ENCODE measurements at regions not wholly inside any gene's neighbourhood (a gene's known extent, or its start where the extent isn't known, plus 50 kb on each side); places are given as distances from the start of the nearest gene placed in this dataset.
A peak's percentile ranks its signal among the peaks of the same experiment; 100 is the strongest.

DNA sequence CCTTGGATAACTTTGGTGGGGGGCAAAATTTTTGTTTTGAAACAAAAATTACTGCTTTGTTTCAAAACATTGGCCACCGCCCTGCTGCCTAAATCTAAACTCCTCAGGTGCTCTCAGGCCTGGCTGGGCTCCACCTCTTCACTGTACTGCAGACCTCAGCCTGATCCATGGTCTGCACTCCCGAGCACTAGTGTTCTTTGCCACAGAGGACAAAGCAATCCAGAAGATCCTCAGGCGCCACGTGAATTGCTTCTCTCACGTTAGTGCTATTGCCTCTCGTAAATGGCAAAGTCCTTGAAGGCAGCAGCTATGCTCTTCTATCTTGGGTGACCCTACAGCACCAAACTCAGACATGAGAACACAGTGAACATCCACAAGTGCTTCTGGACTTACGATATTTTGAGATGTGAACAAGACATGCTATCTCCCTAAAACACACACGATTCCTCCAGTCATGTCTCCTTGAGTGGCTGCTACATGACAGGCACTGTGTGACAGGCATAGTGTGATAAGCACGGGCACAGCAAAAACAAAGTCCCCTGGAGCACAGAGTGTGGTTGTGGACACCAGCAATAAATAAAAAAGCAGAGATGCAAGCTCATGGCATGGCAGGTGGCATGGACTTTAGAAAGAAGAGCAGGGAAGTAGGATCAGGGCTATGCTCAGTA, 582.1 kb upstream of the DPP6 start:
- DNase-seq = no peak

DNA sequence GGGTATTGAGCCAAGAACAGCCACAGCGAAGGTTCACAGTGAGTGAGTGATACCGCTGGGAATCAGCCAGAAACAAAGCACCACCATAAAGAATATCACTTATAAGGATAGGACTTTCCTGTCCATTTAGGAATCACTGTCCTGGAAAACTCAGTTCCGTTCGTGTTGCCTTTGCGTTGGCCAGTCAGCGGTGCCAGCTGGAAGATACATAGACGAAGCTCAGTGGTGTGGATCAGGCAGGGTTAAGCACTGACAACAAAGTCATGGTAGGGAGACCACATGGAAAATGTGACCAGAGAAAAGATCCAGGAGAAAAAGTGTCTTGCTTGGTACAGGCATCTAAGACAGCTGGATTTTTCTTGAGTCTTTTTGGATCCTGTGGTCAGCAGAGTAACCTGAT, 579.7 kb upstream of the DPP6 start:
- no peak for DNase-seq

DNA sequence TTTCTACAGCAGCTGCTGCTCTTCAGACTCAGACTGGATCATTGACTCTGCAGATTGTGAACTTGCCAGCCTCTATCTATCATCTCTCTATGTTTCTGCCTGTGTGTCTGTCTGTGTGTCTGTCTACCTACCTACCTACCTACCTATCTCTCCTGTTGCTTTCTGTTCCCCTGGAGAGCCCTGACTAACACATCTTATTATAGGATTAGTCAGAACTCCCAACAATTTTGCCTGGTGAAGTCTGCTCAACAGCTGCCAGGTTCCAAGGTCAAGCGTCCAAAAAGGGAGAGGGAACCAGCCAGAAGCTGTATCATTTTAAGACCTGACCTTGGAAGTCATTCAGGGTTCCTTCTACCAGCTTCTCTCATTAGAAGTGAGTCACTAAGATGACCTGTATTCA, 579.0 kb upstream of the DPP6 start:
- DNase-seq = no peak

DNA sequence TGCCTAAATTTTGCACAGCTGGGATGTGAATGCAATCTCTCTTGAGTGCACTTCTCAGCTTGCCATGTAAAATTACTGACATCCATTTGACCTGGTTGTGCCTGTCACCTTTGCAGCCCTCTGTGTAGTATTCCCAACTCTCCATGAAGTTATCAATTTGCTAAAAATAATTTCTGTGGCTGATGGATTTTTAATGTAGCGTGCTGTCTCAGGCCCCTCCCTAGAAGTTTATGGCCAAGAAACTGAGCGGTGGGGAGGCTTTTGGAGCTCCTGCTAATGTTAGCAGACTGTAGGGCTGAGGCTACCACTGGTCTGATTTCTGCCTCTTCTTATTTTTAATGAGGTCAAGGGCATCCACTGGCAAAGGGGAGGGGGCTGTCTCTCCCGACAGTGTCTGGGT, 577.0 kb upstream of the DPP6 start:
- DNase-seq = no peak

DNA sequence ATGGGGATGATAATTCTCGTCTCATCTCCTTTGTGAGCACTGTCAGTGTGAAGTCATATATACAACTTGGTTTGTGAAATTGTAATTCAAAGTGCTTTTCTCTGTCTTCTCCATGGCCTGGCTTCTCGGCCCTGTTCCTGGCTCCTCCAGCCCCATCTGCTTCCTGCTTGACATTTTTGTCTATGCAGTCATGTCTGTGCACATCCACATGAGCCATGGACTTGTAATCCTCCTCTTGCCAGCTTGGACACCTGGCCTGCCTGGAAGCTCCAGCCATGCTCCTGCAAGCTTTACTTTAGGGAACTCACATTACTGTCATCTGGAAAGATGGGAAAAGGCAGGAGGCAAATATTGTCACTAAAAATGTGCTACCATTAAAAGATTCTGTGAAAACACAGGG, 576.0 kb upstream of the DPP6 start:
- DNase-seq = no peak

DNA sequence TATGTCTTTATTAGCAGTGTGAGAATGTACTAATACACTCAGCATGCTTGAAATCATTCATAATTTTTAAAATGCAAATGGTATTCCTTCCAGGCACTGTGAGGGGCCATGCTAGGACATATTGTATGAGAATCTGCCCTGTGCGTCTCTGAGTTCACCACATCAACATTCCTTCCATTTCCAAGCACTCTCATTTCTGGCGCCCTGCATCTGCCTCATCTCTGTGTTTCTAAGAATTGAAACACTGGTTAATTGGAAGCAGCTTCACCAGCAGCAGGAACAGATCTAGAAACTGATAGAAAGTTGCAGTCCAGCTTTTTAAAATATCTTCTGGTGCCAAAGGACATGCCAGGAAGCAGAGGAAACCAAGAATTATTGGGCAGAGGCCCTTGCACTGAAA, 555.9 kb upstream of the DPP6 start:
- no peak for DNase-seq

DNA sequence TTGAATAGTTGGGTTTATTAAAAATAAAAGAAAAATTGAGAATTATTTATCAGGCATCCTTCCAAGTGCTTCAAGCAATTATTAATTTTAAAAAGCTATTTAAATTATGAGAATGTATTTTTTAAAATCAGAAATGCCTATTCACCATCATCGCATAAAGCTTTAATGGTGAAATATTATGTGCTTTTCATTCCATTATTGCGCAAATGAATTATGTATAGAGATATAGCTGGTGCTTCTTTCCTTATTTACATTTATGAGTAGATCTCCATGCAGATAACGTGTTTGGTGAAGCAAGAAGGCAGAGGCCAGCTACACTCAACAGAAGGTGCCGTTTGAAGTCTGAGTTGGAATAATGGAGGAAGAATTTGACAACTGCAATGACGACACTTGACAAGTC, 549.1 kb upstream of the DPP6 start:
- no peak for DNase-seq

DNA sequence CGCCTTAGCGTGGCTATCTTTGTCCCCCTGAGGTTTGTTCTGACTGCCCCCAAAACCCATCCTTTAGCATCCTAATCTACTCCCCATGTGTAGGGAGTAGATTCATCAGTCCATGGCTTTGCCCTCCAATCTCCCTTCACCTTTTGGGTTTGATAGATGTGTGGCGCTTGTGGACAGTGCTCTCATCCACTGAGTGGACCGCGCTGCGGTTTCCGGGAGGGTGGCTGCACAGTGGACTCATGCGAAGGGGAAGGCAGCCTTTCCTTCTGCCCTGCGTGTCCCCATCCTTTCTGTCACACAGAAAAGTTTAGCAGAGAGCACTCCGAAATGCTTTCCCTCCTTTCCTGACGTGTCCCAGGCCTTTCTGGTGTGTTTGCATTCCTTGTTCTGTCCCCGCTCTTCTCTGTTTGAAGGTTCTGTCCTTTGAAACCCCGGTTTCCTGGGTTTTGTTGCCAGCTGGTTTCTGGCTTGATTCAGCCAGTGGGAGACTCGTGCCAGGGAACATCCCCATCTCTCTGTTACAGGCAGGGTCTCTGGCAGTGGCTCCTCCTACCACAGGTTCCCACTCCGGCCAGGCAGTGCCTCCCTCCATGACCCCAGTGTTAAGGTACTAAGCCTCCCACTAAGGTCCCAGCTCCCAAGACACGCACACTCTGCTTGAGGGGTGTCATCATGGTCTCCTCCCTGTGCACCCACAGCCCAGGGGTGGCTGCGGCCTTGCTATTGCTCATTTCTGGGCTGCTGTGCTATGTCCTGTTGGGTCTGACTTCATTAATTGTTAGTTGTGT, 547.7 kb upstream of the DPP6 start:
- no peak for DNase-seq

DNA sequence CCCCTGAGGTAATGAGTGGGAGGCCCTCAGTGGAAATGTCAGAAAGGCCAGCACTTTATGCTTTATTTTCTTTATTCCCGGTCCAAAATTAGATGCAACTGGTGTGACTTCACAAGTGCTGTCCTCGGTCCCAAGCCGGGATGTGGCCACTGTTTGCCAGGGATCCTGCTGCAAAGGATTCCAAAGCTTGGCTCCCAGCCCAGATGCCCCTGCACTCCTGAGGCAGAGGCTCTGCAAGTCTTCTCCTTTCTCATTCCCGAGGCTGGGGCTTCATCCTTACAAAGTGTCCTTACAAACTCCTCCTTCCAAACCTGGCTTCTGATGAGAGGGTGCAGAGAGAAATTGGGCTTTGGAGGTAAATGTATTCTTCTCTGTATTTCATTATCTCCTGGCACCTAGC, 544.3 kb upstream of the DPP6 start:
- DNase-seq = no peak

DNA sequence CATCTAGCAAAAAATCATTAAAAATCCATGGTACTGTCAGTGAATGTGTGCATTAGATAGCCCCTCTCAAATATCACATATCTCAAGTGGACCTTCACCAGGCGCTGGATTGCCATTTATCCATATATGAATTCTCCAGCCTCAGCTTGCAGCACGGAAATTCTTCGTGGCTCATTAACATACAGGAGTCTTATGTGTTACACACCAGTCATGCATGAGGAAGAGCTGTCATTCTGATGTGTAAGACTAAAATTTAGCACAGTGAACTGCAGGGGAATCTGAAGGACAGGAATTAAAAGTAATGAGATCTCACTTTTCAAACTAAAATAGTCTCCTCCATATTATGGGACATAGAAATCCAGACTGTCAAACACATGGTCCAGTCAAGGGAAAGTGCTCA, 542.4 kb upstream of the DPP6 start:
- DNase-seq = no peak

DNA sequence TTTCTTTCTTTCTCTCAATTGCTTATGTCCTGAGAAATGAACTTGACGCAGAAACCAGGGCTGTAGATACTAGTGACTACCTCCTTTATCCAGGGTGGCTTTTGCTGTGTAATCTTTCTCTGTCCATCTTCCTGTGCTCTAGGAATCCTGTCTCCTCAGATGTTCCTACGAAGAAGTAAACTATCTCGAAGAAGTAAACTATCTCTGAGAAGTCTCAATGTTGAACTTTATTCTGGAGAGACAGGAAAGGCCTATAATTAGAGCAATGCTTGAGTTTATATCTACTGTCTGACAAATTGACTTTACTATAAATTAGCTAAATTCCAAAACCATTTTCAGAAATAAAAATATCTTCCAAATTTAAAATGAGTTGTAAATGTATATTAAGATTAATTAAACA, 541.5 kb upstream of the DPP6 start:
- DNase-seq = no peak

DNA sequence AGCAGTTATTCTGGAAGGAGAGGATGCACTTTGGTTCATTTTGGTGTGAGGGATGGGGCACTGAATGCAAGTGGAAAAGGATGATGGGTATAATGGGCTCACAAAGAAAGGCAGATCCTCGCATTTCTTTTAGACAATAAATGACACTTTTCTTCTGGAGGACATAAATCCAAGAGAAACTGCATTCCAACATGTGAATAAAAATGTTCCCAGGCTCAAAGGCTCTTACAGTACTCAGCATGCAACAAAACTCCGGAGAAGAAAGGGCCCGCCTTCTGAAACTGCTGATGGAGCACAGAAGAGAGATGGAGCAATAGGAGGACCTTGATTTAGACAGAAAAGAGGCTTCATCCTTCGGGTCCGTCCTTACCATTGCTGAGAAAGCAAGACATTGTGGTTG, 538.2 kb upstream of the DPP6 start:
- DNase-seq = no peak

DNA sequence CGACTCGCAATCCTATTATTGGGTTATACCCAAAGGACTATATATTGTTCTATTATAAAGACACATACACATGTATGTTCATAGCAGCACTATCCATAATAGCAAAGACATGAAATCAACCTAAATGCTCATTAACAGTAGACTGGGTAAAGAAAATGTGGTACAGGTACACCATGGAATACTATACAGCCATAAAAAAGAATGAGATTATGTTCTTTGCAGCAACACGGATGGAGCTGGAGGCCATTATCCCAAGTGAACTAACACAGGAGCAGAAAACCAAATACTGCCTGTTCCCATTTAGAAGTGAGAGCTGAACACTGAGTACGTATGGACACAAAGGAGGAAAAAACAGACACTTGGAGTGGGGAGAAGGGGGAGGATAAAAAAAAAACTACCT, 536.8 kb upstream of the DPP6 start:
- DNase-seq = no peak

DNA sequence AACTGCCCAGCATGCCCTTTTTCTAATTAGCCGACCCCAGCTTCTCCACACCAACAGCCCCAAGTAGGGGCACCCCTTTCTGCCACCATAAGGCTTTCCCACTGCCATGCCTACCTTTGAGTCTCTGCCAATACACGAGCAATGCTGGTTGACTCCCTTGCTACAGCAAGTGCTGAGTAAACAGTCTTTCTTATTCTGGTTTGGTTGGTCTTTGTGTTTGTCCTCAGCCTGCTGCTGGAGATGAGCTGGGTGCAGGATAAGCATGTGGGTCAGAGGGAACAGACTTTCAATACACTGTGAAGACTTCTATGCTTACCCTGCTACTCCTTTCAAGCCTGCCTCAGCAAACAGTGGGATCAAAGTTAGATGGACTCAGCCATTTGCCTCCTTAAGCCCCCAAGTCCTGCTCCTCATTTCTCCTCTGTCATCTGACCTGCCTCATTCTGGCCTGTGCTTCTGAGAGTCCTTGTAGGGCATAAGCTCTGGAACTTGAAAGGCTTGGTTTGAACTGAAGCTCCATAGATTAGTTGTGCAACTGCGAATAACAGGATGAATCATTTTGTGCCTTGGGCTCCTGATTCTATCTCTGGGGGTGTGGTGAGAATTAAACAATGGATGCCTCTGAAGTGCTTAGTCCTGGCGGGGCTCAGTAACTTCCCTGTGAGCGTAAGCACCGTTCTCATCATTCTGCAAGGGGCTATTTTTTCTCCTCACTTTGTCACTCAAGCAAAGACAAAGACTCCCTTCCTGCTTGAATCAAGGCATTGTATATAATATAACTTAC, 533.8 kb upstream of the DPP6 start:
- no peak for DNase-seq

DNA sequence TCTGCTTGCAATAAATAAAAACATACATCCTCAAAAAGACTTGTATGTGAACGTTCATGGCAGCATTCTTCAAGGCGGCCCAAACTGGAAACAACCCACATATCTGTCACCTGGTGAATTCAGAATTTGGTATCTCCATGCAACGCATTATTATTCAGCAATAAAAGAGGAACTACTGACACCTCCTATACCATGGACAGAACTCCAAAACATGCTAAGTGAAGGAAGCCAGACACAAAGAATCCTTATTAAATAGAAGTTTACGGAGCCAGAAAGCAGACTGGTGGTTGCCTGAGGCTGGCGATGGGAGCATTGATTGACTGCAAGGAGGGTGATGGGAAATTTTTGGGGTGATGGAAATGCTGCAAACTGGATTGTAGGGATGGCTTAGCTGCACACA, 530.8 kb upstream of the DPP6 start:
- no peak for DNase-seq

DNA sequence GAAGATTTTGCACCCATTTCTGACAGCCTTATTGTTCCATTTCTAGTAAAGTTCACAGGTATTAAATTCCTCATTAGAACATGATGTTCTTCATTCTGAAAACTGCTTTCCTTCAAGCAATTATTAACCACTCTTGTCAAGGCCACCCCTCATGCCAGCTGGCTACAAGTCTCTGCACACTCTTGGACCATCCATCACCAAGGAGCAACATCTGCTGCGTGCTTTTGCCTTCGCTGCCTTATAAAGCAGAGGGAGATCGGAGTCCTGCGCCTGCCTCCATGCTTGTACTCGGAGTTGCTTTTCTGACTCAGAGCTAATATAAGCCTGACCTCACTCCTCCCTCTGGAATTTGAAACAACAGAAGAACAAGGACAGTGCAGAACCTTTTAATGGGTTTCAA, 529.9 kb upstream of the DPP6 start:
- no peak for DNase-seq

DNA sequence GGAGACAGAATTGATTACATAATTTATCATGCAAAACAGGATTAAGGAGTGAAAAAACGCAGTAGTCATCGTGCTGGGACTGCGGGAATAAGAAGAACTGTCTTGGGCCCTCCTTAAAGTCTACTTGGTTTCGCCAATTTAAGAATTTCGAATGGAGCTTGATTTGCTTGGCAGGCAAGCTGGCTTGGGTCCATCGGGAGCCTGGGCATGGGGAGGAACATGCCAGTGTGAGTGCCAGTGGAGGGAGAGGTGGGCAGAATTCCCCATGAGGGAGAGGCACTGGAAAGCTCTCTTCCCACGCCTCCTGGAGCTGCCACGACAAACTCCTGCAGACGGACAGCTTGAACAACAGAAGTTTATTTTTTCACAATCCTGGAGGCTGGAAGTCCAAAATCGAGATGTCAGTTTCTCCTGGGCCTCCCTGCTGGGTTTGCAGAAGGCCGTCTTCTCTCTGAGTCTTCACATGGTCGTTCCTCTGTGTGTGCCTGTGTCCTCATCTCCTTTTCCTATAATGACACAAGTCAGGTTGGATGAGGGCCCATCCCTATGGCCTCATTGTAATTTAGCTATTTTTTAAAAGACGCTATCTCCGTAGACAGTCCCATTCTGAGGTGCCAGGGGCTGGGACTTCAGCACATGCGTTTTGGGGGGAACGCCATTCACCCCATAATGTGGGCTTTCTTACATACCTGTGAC, 528.7 kb upstream of the DPP6 start:
- DNase-seq = peak in 1 of 2 experiments; percentile 41

DNA sequence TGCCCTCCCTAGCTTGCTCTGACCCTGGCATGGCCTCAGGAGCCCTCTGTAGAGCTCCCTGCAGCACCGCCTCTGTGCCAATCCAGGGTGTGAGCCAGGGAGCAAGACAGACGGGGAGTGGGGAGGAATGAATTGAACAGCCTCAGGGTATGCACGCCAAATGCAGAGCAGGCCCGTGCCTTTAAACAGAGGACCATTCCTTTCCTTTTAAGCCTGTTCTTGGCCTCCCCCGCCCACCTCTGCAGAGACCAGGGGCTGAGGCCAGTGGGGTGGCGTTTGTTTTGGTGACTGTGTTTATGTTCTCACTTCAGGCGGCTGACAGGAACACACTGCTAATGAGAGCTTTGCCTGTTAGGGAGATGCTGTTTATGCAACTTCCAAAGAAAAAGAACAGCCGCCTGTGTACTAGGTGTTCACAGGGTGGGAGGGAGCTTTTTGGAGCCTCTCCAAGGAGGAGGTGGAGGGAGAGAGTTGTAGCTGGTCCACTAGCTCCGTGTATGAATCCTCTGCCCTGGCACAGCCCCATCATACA, 528.1 kb upstream of the DPP6 start:
- DNase-seq = peak; percentile 87 to 93

DNA sequence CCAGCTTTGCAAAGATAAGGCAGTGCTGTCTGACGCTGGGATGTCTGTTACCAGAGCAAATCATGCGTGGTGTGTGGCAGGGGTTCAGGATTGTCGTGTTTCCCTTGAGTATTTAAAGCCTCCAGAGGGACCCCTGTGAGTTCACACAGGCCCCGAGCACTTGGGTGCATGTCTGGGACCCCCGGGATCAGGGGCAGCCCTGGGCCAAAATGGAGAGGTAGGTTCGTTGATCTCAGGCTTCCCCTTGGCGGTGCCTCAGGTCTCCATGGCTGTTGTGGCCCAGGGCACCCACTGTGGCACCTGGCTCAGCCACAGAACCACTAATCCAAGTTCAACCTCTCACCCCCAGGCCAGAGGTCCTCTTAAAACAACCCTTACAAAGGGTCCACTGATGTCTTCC, 523.1 kb upstream of the DPP6 start:
- no peak for DNase-seq

DNA sequence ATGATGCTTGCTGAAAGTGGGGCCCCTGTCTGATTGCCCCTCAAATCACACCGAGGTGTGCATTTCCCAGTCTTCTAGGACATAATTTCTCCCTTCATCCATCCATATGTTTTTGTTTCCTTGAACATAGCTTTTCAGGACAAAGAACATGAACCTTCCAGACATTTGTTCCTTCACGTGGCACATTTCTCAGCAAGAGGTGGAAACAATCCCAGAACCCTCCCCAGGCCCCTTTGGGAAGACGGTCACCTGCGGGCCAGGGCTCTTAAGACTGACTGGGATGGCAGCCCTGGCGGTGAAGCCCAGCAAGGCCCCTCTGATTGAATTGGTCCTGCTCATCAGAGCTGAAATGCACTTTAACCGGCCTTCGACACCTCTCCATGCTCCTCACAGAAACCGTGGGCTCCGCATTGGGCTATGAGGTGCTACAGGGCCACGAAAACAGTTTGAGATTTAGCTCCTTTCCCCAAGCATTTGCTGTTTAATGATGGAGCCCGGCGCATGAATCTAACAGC, 522.5 kb upstream of the DPP6 start:
- no peak for DNase-seq

DNA sequence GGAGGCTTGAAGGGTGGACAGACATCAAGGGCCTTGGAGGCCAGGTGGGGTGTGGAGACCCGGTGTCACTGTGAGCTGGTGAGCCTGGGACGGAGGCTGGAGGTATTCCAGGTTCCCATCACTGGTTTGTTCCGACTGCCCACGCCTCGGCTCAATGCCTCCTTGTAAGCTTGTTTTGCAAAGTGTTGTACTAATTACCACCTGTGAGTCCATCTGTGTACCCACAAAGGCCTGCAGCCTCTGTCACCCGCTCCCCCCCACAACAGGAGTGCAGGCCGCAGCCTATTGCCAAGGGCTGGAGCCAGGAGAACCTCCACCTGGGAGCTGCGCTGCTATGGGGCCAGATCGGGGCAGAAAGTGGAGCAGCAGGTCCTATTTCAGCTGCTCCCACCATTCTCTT, 521.8 kb upstream of the DPP6 start:
- DNase-seq = peak; percentile 91 to 95

DNA sequence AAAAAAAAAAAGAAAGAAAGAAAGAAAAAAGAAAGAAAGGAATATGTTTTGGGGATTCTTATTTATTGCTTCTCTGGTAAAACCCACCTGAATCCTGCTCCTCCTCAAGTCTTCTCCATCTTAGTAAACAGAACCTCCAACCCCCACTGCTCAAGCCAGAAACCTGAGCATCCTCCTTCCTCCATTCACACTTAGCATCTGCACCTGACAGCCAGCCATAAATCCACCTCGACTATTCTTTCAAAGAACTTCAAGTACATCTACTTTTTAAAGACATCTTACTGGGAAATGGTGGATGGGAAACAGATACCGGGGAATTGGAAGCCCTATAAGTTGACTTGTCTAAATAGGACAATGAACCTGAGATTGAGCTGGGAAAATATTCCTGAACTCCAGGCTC, 519.9 kb upstream of the DPP6 start:
- no peak for DNase-seq

DNA sequence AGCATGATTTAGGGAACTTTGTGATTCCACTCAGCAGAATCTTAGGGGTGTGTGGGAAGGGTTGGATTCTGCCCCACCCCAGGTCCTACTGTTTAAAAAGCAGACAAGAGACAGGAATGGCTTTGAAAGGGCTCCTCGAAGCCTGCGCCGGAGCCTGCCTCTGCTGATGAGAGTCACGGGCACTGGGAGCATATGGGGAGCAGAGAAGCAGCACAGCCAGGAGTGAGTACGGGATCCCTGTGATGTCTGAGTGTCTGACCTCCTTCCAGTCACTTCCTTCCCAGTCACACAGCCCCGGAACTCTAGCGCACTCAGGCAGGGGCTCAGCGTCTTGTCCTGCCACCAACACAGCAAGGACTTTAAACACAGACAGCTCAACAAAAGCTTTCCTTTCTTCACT, 514.9 kb upstream of the DPP6 start:
- peak; percentile 16 to 30 for DNase-seq
